Activated T-cell treated with anti-CD3 and anti-CD28 coated beads for 4 hours (primary cell): ENCODE measurements at regions not wholly inside any gene's neighbourhood (a gene's known extent, or its start where the extent isn't known, plus 50 kb on each side); places are given as distances from the start of the nearest gene placed in this dataset.
"Not testable (repeated sequence)": the region's sequence is repeated elsewhere in the genome, so short reads cannot be mapped to it uniquely, and the experiment has no call there.

Experiments
- DNase-seq: peaks from one replicate; pipeline ENCODE4 v3.0.0-alpha.2; 2020

DNA sequence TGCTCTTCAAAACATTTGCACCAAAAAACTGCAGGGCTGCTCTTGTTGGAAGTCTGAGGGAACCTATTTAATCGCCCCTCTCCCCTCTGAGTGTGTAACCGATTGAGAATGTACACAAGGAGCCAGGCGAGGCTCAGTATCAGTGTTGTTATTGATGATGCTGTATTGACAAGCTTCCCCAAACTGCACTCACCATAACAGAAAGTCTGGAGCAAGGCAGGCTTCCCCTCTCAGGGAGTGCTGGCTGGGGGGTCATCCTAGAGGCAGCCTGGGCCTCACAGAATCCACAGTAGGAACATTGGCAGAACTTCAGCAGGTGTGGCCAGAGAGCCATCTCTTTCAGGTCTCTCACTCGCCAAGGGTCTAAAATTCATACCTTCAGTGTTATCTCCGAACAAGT, 58.1 kb upstream of the TUNAR start:
- DNase-seq = no peak

DNA sequence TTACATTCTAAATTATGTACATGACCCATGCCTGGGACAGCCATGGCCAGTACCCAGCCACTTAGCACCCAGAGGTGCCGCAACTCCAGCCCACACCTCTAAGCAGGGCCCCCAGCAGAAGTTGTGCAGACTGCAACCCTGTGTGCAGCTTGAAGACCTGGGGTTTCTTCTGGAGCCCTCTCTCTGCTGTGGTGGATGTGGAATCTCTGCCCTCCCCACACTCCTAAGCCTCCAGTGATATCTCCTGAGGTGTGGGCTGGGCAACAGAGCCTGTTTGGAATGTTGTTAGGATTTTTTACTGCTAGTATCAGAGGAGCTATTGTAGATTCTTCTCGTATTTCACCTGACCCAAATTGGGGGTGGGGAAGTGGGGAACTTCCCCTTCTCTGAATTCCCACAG, 59.4 kb upstream of the TUNAR start:
- no peak for DNase-seq

DNA sequence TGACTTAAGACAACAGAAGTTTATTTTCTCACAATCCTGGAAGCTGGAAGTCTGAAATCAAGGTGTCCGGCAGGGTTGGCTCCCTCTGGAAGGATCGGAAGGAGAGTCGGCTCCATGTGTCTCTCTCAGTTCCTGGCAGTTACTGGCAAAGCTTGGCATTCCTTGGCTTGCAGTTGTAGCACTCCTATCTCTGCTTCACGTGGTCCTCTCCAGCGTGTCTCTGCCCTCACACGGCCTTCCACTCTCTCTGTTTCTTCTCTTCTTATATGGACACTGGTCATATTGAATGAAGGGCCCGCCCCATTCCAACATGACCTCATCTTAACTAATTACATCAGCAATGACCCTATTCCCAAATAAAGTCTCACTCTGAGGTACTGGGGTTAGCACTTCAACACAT, 60.1 kb upstream of the TUNAR start:
- DNase-seq = no peak

DNA sequence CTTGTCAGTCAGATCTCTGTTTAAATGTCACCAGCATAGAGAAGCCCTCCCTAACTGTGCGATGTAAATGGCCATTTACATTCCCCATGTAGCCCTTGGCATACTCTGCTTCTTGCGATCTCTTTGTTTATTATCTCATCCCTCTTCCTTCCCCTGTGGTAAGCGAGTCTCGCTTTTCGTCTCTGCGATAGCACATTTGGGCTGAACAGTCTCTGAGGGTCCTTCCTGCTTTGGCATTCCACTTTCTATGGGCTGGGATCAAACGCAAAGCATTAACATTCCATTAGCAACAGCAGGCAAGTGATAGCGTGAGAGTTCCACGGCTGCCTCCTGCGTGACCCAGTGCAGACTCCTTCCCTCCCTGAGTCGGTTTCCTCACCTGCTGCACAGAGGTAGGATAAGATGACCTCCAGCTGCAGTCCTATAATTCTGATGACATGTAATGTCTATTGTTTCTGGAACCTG, 61.4 kb upstream of the TUNAR start:
- no peak for DNase-seq

DNA sequence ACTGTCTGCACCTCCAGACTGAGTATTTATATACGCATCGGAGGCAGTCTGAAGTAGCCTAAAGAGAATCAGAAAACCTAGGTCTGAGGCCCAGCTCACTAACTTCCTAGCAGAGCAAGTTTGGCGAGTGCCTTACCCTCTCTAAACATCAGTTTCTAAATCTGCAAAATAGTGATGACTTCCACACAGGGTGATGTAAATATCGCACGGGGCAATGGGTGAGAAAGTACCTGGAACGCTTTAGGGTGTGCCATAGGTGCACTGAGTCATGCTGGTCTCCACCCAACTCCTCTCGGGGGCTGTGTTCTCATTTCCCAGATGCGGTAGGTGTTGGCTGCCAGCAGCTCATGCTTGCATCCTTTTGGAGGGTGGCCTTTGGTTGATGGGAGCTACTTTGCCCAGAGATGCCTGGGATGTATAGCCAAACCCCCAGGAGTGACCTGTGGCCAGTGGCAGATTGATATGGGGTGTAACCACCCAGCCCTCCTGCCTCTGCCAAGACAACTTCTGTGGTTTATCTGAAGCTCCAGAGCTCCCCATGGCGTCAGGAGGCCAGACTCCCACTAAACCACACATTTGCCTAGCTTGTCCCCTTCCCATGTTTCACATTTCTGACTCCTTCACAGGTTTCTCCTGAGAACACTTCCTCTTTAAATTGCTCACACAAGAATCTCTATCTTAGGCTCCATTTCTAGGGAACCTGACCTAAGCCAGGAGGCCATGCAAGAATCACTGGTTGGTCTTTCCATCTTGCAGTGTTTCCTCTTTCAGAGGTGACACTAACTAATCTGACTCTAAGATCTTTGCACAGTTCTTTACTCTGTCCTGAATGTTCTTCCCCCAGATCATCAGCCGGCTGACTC, 62.0 kb upstream of the TUNAR start:
- no peak for DNase-seq

DNA sequence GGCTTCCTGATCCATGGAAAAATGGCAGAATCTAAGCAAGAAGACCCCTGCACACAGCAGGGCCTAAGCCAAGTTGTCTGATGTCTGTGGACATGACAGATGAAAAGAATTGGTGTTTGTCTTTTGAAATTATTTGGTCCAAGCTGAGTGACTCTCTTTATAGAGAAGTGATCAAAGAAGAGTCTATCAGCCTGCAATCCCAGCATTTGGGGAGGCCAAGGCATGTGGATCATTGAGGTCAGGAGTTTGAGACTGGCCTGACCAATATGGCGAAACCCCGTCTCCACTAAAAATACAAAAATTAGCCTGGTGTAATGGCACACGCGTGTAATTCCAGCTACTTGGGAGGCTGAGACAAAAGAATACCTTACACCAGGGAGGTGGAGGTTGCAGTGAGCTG, 64.8 kb upstream of the TUNAR start:
- no peak for DNase-seq

DNA sequence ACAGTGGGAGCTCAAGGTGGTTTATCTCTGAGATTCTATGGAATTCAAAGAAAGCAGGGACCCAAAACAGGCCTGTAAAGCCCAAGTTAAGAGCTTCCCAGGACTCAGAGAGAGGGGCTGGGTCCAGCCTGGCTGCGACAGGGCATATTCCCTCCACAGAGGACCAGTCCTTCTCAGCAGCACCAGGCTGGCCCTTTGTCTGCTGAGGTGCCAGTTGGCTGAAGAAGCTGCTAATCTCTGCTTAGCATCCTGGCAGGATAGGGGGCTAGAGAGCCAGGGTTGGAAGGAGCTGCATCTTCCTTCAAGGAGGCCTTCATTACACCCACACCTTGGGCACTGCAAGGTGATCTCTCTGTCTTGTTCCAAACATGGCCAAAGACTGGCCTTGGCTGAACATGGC, 68.3 kb upstream of the TUNAR start:
- DNase-seq = no peak

DNA sequence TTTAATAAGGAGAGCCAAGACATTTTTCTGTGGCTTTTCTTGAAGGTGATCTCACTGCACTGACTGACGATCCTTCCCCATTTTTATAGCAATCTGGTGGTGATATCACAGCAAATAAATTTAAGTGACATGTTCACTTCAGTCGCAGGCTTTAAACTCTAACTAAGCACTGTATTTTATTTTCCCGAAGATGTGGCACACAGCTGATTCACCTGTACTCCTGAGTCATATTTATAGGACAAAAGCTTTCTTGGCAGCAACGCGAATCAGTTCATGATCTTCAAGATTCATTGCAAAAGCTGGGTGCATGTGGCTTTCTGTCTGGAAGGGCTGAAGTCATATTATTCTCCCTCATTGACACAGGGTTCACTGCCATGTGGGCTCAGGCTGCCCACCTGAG, 79.8 kb upstream of the TUNAR start:
- DNase-seq = no peak

DNA sequence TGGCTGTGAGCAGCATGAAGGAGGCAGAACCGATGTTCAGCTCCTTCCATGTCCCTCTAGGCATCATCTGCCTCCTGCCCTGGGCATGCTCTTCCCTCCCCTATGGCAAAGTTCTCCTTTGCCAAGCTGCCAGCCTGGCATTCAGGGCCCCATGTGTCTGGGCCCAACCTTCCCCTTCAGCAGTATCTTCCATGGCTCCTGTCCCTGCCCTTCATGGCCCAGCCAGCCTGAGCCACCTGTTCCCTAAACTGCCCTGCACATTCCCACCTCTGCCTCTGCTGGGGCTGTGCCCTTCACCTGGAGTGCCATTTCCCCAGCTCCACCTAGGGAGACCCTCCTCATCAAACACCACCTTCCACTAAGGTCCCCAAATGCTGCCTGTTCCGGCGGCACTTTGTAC, 74.0 kb upstream of the TCL1A start:
- DNase-seq = no peak

DNA sequence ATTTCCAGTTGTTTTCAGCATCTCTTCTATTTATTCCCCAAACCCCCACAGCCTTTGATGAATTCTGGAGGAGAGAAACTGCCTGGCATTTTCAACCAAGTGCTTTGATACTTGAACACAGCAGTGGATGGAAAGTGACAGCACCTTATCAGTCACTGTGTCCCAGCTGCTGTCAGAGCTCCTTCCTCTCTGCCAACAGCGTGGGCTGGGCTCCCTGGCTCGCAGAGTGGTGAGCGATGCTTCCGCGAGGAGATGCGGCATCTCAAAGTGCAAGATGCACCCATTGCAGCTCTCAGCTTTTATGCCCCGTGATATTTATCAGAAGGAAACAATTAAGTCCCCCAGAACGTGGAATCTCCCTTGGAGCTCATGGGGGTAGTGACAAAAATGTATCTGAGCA, 72.6 kb upstream of the TCL1A start:
- no peak for DNase-seq

DNA sequence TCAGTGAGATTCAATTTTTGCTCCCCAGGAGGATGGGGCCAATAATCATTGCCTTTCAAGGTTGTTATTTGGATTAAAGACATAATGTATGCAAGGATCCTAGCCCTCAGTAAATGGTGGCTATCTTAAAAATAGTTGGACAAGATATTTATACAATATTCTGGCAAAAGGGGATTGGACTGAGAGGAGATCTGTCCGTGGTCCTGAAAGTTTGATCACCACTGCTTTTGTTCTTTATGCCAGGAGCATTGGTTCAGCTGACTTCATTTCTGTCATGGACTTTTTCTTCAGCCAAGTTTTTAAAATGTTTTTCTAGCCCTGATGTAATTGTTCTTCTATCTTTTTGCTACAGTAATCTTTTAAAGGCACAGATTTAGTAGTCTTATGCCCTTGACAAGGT, 70.2 kb upstream of the TCL1A start:
- no peak for DNase-seq

DNA sequence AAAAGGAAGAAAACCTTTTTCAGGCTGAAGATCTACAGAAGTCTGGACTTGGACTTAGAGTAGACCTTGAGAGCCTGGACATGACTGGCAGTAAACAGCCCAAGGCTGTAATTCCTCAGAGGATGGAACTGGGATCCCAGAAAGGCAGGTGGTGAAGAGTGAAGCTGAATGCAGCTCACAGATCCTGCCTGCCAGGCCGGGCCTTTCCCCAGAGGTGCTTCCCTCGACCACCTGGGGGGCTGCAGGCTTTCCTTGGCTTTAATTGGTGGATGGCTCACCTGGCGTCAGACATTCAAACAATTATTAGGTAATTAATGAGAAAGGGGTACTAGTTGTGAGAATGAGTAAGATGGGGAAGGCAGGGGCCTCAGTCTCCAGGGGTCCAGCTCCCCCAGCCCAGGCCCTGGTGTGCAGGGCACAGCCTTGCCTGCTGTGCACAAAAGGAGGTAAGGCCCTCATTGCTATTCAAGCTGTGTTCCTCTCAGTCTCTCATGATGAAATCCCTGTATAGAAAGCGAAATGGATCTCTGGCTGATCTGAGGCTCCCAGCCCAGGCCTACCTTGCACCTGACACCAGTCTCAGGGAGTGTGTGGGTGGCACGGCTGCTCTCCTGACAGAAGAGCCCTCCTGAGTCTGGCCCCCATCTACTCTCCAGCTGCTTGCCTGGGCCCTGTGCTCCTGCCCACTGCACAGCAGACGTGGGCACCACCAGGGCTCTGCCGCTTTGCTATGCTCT, 63.0 kb upstream of the TCL1A start:
- DNase-seq = no peak

DNA sequence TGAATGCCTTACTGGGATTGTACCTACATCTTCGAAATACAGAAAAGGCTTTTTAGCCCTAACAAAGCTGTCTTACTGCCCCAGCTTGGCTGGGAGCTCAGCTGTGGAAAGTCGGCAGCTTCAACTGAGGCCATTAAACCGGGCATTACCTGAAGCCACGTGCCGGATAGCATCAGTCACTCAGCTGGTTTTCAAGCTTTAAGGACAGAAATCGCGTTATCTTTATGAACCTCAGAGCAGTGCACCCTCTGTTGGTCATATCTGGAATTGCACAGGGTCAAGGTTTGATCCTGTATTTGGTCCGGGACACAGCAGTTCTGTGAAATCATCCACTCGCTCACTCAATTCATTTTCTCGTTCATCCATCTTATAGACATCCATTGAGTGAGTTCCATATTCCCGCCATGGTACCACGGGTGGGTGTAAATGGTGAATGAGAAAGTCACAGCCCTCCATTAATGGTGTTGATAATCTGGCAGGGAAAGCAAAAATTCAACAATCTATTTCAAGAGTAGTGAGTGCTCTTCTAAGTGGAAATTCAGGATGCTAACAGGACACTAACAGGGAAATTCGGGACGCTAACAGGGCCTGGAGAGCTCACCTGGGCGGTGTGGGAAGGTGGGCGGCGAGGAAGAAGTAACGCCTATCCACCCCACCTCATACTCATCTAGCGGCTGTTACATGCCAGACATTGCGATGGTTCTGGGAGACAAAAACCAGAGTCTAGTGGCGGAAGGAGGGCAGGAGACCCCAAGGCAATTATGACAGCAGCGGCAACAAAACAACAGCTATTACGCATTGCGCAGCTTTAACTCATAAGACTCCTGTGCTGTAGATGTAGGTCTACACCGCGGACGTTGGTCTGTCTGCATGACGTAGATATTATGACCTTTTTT, 60.6 kb upstream of the TCL1A start:
- peak; percentile 47 for DNase-seq

DNA sequence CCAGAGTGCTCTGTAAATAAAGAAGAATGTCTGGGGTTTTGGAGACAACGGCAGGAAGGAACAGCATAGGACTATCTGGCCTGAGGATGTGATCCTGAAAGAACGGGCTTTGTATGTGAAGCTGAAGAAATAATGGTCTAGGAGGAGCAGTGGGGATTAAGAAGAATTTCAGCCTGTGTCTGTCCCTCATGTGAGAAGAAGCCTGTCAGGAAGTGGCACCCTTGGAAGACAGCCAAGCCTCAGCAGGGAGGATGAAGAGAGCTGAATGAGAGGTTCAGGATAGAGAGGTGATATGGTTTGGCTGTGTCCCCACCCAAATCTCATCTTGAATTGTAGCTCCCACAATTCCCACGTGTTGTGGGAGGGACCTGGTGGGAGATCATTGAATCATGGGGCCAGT, 56.9 kb upstream of the TCL1A start:
- no peak for DNase-seq

DNA sequence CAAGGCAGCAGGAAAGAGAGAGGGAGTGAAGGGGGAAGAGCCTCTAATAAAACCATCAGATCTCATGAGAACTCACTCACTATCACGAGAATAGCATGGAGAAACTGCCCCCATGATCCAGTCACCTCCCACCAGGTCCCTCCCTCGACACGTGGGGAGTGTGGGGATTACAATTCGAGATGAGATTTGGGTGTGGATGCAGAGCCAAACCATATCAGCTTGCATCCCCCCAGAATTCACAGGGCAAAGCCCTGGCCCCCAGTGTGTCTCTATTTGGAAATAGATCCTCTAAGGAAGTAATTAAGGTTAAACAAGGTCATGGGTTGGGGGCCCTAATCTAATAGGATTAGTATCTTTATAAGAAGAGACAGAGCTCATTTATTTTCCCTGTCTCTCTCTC, 56.1 kb upstream of the TCL1A start:
- DNase-seq = no peak

DNA sequence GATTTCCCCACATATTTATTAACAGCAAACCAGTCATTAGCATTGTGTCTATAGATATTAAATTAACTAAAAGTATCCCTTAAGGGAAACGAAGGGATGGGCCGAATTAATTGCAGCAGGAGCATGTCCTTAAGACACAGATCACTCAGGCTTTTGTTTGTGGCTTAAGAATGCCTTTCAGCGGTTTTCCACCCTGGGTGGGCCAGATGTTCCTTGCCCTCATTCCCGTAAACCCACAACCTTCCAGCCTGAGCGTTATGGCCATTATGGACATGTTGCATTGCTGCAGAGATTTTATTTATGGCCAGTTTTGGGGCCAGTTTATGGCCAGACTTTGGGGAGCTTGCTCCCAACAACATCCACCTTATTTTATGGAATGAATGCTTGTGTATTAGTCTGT, 55.5 kb upstream of the TCL1A start:
- DNase-seq = not testable (repeated sequence)

DNA sequence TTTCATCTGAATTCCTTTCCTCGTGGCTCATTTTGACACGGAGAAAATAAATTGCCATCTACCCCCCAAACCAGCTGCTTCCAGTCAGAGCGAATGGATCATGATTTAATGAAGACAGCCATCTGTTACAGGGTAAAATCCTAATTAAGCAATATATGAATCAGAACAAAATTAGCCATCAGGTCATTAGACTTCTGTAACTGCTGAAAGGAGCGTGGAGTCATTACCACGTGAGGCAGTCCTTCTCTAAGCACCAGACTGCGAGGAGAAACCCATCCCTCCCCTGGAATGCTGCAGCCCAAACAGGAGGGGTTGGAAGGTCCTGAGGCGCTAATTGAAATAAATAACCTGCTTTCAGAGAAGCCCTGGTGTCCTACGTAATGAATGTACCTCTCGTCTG, 51.1 kb upstream of the TCL1A start:
- no peak for DNase-seq

DNA sequence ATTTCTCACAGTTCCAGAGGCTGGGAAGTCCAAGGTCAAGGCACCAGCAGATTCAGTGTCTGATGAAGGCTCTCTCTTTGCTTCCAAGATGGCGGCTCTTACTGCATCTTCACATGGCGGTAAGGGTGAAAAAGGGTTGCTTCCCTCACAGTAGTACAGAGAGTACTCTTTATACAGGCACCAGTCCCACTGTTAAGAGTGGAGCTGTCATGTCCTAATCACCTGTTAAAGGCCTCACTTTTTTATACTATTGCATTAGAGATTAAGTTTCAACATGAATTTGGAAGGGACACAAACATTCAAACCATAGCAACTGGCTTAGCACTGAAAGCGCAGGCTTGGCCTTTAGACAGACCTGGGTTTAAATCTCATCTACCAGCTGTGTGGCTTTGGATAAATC, 50.0 kb upstream of the TCL1A start:
- DNase-seq = no peak
